ENCODE measurements at regions not wholly inside any gene's neighbourhood (a gene's known extent, or its start where the extent isn't known, plus 50 kb on each side); places are given as distances from the start of the nearest gene placed in this dataset.

DNA sequence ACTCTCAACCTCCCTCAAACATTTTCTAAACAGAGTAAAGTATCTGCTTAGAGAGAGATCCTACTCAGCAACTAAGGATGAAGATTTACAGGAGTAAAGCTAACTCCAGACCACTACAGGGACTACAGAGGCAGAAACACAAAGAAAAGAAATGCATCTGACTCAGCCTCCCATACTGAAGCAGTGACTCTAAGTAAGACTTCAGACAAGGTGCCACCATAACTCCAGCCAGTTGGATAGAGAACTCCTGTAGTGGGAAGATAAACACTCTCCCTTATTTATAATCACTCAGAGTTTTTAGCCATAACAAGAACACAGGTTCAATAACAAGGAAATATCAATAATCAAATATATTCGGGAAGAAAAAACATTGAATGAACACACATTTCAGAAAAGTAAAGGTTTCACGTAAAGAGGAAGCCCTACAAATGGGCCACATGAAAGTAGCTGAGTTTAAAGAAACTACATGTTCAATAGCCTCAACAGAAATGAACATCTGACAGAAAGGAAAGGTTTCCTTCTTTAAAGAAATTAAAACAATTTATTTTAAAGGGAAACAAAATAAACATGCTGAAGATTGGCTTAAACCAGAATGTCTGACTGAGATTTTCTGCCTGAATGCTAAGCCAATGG is 519.9 kb downstream of the KCNJ3 start:
- TF ChIP-seq, protein P1, sequence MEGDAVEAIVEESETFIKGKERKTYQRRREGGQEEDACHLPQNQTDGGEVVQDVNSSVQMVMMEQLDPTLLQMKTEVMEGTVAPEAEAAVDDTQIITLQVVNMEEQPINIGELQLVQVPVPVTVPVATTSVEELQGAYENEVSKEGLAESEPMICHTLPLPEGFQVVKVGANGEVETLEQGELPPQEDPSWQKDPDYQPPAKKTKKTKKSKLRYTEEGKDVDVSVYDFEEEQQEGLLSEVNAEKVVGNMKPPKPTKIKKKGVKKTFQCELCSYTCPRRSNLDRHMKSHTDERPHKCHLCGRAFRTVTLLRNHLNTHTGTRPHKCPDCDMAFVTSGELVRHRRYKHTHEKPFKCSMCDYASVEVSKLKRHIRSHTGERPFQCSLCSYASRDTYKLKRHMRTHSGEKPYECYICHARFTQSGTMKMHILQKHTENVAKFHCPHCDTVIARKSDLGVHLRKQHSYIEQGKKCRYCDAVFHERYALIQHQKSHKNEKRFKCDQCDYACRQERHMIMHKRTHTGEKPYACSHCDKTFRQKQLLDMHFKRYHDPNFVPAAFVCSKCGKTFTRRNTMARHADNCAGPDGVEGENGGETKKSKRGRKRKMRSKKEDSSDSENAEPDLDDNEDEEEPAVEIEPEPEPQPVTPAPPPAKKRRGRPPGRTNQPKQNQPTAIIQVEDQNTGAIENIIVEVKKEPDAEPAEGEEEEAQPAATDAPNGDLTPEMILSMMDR (IDR thresholded peaks at IDR 0.05; ENCODE audit: unreplicated experiment), result no peak
- Mint-ChIP-seq H3K4me3 (no peak overlapping the region), H3K27ac (no peak overlapping the region)

DNA sequence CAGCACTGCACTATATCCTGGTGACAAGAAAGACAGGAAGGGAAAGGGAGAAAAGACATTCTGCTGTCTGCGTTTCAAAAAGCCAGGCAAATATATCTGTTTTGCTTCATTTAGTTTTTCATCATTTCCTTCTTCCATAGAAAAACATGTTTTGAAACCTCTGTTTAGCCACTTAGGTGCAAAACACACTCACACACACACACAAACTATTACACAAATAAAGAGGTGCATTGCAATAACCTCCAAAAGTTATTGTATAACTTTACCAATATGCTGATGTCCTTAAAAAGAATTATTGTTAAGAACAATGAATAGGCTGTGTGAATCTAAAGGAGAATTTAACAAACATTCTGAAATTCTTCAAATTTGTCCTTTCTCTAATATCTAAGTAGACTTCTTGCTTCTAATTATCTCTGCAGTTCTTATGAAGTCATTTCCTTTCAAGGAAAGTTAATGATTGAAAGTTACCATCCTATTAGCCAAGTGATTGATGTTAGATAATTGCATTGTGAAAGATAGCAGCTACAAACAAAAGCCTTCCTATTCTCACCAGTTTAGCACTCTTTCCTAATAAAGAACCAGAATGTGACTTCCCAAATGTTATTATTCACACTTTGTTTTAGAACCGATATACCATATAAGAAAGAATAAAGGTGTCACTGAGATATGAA is 516.7 kb downstream of the KCNJ3 start:
- peaks cover 2% of the 10 kb centered on the region for H3K27me3 Mint-ChIP-seq (ENCODE audit: low read depth)
- no peak for DNase-seq (ENCODE audit: low spot score in 2 of 2, unreplicated experiment in 2 of 2)
- H3K36me3 Mint-ChIP-seq, result no peaks in the 10 kb centered on the region
- no peak overlapping the region for H3K4me3 Mint-ChIP-seq
- no peak overlapping the region for H3K27ac Mint-ChIP-seq
- TF ChIP-seq, protein P1 (IDR thresholded peaks at IDR 0.05; ENCODE audit: unreplicated experiment), result no peak
- H3K4me1 Mint-ChIP-seq, result peaks cover 7% of the 10 kb centered on the region
- no peaks in the 10 kb centered on the region for H3K9me3 Mint-ChIP-seq

More for the DNA sequence above, 519.9 kb downstream of the KCNJ3 start:
- DNase-seq (ENCODE audit: low spot score in 2 of 2, unreplicated experiment in 2 of 2), result no peak
- no peaks in the 10 kb centered on the region for H3K9me3 Mint-ChIP-seq
- no peaks in the 10 kb centered on the region for H3K27me3 Mint-ChIP-seq (ENCODE audit: low read depth)
- H3K36me3 Mint-ChIP-seq, result no peaks in the 10 kb centered on the region
- H3K4me1 Mint-ChIP-seq, result peaks cover 7% of the 10 kb centered on the region

DNA sequence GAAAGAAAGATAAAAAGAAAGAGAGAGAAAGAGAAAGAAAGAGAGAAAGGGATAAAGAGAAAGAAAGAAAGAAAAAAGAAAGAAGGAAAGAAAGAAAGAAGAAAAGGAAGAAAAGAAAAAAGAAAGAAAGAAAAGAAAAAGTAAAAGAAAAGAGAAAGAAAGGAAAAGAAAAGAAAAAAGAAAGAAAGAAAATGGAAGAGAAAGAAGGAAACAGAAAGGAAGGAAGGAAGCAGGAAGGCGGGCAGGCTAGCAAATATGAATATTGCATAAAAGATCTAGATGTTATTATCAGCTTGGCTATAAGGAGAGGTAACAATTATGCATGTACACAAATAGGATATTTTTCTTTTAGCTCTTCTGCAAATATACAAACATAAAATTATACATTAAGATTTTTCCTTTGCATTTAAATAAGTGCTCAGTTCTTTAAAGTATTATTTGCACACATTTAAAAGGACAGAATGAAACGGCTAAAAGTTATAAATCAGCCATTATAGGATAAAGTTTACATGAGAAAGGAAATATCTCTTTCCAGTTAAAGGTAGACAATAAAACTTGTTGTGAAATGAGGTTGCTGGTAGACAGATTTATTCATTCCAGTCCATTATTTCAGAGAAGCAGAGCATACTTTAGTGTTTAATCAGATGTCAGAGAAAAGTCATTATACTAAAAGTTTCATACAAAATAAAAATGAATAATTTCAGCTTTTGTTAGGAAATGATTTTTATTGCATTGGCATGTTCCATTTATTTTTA is 511.4 kb downstream of the KCNJ3 start:
- H3K9me3 Mint-ChIP-seq, result peaks cover 7% of the 10 kb centered on the region
- H3K4me3 Mint-ChIP-seq, result no peak overlapping the region

GRCh38 chr2:155203178-155203577 is 504.7 kb downstream of the KCNJ3 start:
- DNase-seq (ENCODE audit: low spot score in 2 of 2, unreplicated experiment in 2 of 2), result no peak
- Mint-ChIP-seq H3K4me1 (peaks cover 11% of the 10 kb centered on the region), H3K27me3 (ENCODE audit: low read depth) (no peaks in the 10 kb centered on the region), H3K27ac (no peak overlapping the region), H3K9me3 (peaks cover 7% of the 10 kb centered on the region), H3K4me3 (no peak overlapping the region), H3K36me3 (no peaks in the 10 kb centered on the region)
- TF ChIP-seq, protein P1 (IDR thresholded peaks at IDR 0.05; ENCODE audit: unreplicated experiment), result no peak

More for the DNA sequence above, 511.4 kb downstream of the KCNJ3 start:
- H3K36me3 Mint-ChIP-seq, result no peaks in the 10 kb centered on the region
- DNase-seq (ENCODE audit: low spot score in 2 of 2, unreplicated experiment in 2 of 2), result no peak
- peaks cover 2% of the 10 kb centered on the region for H3K27me3 Mint-ChIP-seq (ENCODE audit: low read depth)
- TF ChIP-seq, protein P1 (IDR thresholded peaks at IDR 0.05; ENCODE audit: unreplicated experiment), result no peak
- H3K27ac Mint-ChIP-seq, result peak overlapping the region; percentile 14
- peaks cover 14% of the 10 kb centered on the region for H3K4me1 Mint-ChIP-seq

DNA sequence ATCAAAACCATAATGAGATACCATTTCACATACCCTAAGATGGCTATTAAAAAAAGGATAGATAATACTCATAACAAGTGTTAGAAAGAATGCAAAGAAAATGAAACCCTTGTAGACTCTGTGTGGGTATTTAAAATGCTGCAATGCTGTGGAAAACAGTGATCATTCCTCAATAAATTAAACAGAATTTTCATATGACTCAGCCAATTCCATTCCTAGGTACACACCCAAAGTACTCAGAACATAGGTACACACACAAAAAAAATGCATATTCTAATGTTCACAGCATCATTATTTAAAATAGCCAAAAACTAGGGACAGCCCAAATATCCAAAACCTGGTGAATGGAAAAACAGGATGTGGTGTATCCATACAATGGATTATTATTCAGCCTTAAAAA is 502.3 kb downstream of the KCNJ3 start:
- Mint-ChIP-seq H3K9me3 (no peaks in the 10 kb centered on the region), H3K4me1 (peaks cover 13% of the 10 kb centered on the region), H3K27ac (no peak overlapping the region), H3K4me3 (no peak overlapping the region), H3K27me3 (ENCODE audit: low read depth) (no peaks in the 10 kb centered on the region), H3K36me3 (no peaks in the 10 kb centered on the region)
- TF ChIP-seq, protein P1 (IDR thresholded peaks at IDR 0.05; ENCODE audit: unreplicated experiment), result no peak
- no peak for DNase-seq (ENCODE audit: low spot score in 2 of 2, unreplicated experiment in 2 of 2)

Measured in mesothelial cell of epicardium (in vitro differentiated cells).